Mucosa of descending colon (tissue), 3 donors: ENCODE measurements at regions not wholly inside any gene's neighbourhood (a gene's known extent, or its start where the extent isn't known, plus 50 kb on each side); places are given as distances from the start of the nearest gene placed in this dataset.

Source experiments
- ATAC-seq: fragments of 200-7000 bp; cut with Tn5 transposase; one replicate; pipeline ENCODE4 v1.9.1; 2020; ENCODE audit warnings: mild to moderate bottlenecking, moderate library complexity
- DNase-seq, 3 donors: peaks; one replicate each; pipeline ENCODE4 v3.0.0-alpha.2; 2020
- H3K36me3 ChIP-seq: fragments of 200-600 bp; one replicate; pipeline ENCODE4 v1.8.0; 2021; ENCODE audit warnings: low read depth, mild to moderate bottlenecking
- H3K4me1 ChIP-seq: fragments of 200-600 bp; one replicate; pipeline ENCODE4 v1.8.0; 2021; ENCODE audit warnings: low read depth, mild to moderate bottlenecking
- H3K4me3 ChIP-seq: fragments of 200-600 bp; one replicate; pipeline ENCODE4 v1.8.0; 2021; ENCODE audit warnings: mild to moderate bottlenecking
- H3K9me3 ChIP-seq: fragments of 200-600 bp; one replicate; pipeline ENCODE4 v1.8.0; 2021; ENCODE audit warnings: mild to moderate bottlenecking
- CTCF ChIP-seq: fragments of 200-600 bp; IDR thresholded peaks from one replicate; pipeline ENCODE4 v1.8.0; 2022; ENCODE audit warnings: antibody characterized with exemption, mild to moderate bottlenecking
- intact Hi-C, 2 donors: fragments of 100-400 bp; cut with DNase I in 1 of 2; cut with micrococcal nuclease in 1 of 2; formaldehyde crosslinking; loops; one replicate each; pipeline versions ENCODE4 v1.11.0 to v1.11.1; 2022; cut with DNase I, micrococcal nuclease
- donor health status: DM: no; HTN: no; CAD: no; lungs with moderate emphysema.
- donor health status: DM: no; HTN: no; CAD: no.
- donor health status: DM: no; HTN: yes; CAD: no.

DNA sequence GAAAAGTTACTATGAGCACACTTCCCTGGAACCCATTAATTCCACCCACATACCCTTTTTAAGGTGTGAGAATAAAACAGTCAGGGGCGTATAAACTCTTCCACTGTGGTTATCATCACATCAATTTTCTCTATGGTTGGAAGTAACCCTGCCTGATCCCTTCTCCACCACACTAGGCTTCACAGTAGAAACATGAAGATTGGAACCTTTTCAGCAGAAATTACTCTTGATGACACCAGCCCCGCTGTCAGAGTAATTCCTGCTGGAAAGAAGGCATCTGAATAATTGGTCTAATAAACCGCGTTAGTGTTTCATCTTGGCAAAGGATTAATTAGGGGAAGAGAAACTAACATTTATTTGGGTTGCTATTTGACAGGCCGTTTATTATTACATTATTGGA, 278.4 kb downstream of the MFSD1 start:
- intact Hi-C loops: no loop called here
- ATAC-seq (no peak), DNase-seq (no peak)
- H3K9me3 ChIP-seq: no peaks in the 10 kb centered on the region
- no peak overlapping the region for H3K4me3 ChIP-seq
- H3K4me1 ChIP-seq: no peaks in the 10 kb centered on the region
- no peak for TF ChIP-seq CTCF
- H3K36me3 ChIP-seq: no peaks in the 10 kb centered on the region

DNA sequence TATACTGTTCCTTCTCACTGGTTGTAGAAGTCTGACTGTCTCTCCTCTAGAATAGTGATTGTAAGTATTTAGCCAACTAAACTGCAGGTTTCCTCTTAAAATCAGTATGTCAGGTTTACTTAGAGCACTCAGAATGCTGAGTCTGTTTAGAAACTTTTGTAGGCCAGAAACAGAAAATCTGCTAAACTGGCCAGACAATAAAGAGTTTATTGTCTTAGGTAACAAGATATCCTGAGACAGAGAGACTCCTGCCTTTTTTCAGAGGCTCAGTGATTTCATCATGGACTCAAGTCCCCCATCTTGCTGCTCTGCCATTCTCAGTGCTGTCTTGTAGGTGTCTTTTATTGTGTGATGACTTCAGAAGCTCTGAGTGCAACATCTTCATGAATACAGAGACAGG, 279.0 kb downstream of the MFSD1 start:
- H3K36me3 ChIP-seq: no peaks in the 10 kb centered on the region

DNA sequence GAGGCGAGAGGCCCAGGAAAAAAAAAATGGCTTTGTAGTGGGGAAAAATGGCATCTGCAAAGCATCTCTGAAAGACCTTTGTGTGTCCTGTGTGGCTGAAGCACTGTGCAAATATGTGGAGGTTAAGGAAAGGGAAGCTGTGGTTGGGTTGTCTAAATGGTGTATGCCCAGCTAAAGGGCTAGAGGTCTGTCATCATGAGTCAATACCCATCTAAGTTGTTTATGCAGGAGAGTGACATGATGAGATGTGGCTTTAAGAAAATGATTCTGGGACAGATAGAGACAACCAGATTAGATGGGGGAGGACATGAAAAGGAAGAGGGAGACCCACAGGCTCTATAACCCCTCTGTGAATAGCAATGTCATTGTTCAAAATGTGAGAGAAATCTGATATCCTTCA, 280.7 kb downstream of the MFSD1 start:
- no peak for TF ChIP-seq CTCF
- no peak for ATAC-seq
- no peak for DNase-seq
- Histone ChIP-seq H3K4me1 (no peaks in the 10 kb centered on the region), H3K36me3 (no peaks in the 10 kb centered on the region), H3K9me3 (no peaks in the 10 kb centered on the region), H3K4me3 (no peak overlapping the region)
- intact Hi-C loops: no loop called here

More for the DNA sequence above, 279.0 kb downstream of the MFSD1 start:
- DNase-seq (no peak), ATAC-seq (no peak)
- Histone ChIP-seq H3K4me1 (no peaks in the 10 kb centered on the region), H3K4me3 (no peak overlapping the region), H3K9me3 (no peaks in the 10 kb centered on the region)
- no peak for TF ChIP-seq CTCF
- intact Hi-C loops: no loop called here

DNA sequence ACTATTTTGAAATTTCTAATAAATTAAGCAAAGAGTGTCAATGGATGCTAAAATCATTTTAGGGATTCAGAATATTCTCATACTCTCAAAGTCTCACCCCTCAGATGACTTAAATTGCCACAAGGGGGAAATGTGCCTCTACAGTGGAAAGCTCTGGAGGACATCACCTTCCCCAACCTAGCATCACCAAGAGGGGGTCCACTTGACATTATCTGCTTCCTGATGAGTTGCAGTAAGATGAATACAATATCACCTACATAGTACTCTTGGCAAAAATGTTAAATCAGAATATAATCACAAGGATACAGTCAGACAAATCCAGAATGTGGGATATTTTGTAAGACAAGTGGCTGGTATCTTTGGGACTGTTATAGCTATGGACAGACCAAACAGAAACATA, 290.1 kb downstream of the MFSD1 start:
- no peak overlapping the region for H3K4me3 ChIP-seq
- H3K36me3 ChIP-seq: no peaks in the 10 kb centered on the region
- TF ChIP-seq CTCF: no peak
- intact Hi-C loops: no loop called here
- ATAC-seq (no peak), DNase-seq (no peak)
- H3K9me3 ChIP-seq: no peaks in the 10 kb centered on the region
- H3K4me1 ChIP-seq: no peaks in the 10 kb centered on the region

- ATAC-seq: no peak
- no peak for DNase-seq
- no peak overlapping the region for H3K4me3 ChIP-seq
- no peaks in the 10 kb centered on the region for H3K9me3 ChIP-seq
- no peak for TF ChIP-seq CTCF
- no peaks in the 10 kb centered on the region for H3K36me3 ChIP-seq
- no peaks in the 10 kb centered on the region for H3K4me1 ChIP-seq
- intact Hi-C loops: no loop called here
Observed at GRCh38 chr3:159102001-159102400, 300.1 kb downstream of the MFSD1 start.

DNA sequence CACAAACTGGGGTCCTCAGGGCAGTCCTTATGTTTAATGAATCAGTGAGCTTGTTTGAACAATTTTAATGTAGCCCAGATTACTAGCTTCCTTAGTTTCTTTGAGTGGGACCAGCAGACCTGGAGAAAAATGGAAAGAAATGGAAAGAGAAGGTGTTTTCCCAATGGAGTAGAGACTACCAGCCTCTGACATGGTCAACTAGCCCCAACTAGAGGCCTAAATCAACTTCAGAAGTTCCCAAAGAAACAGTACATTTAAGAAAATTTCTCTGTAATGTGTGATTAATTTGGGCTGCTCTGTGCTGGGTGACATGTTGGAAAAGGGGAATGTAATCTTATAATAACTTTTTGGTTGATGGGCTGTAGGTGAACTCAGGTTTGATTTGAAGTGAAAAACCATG, 310.9 kb downstream of the MFSD1 start:
- intact Hi-C loops: no loop called here
- H3K9me3 ChIP-seq: no peaks in the 10 kb centered on the region
- no peak for ATAC-seq
- DNase-seq: no peak
- H3K4me3 ChIP-seq: no peak overlapping the region
- no peaks in the 10 kb centered on the region for H3K36me3 ChIP-seq
- no peaks in the 10 kb centered on the region for H3K4me1 ChIP-seq
- TF ChIP-seq CTCF: no peak
